8988T (cell line): ENCODE measurements at regions not wholly inside any gene's neighbourhood (a gene's known extent, or its start where the extent isn't known, plus 50 kb on each side); places are given as distances from the start of the nearest gene placed in this dataset.
"Not testable (repeated sequence)": the region's sequence is repeated elsewhere in the genome, so short reads cannot be mapped to it uniquely, and the experiment has no call there.

ENCODE experiments used
- DNase-seq: peaks from one replicate; pipeline ENCODE4 v3.0.0; 2011

- DNase-seq, result no peak
Measured at GRCh38 chr3:127520993-127521392, 69.5 kb downstream of the TPRA1 start.

GRCh38 chr3:127518456-127519081 is 72.0 kb downstream of the TPRA1 start:
- DNase-seq, result no peak

GRCh38 chr3:127512256-127512655 is 78.3 kb downstream of the TPRA1 start:
- no peak for DNase-seq

- no peak for DNase-seq
Measured at GRCh38 chr3:127501177-127501576, 89.4 kb downstream of the TPRA1 start.

- no peak for DNase-seq
Measured at GRCh38 chr3:127497676-127498075, 92.9 kb downstream of the TPRA1 start.

- no peak for DNase-seq
Measured at GRCh38 chr3:127497166-127497565, 93.4 kb downstream of the TPRA1 start.

GRCh38 chr3:127495821-127496655 is 94.5 kb downstream of the TPRA1 start:
- DNase-seq, result no peak

GRCh38 chr3:127493924-127494646 is 96.4 kb downstream of the TPRA1 start:
- DNase-seq, result no peak

GRCh38 chr3:127492426-127492825 is 98.1 kb downstream of the TPRA1 start:
- DNase-seq, result no peak

GRCh38 chr3:127491909-127492308 is 98.6 kb downstream of the TPRA1 start:
- no peak for DNase-seq

GRCh38 chr3:127491323-127491722 is 99.2 kb downstream of the TPRA1 start:
- no peak for DNase-seq

- not testable (repeated sequence) for DNase-seq
Measured at GRCh38 chr3:127491024-127491305, 99.6 kb downstream of the TPRA1 start.

GRCh38 chr3:127490271-127491023 is 100.1 kb downstream of the TPRA1 start:
- no peak for DNase-seq

- no peak for DNase-seq
Measured at GRCh38 chr3:127489357-127489756, 101.2 kb downstream of the TPRA1 start.

GRCh38 chr3:127488740-127489139 is 101.8 kb downstream of the TPRA1 start:
- no peak for DNase-seq

GRCh38 chr3:127488141-127488672 is 102.3 kb downstream of the TPRA1 start:
- DNase-seq, result no peak

- DNase-seq, result no peak
Measured at GRCh38 chr3:127487196-127487595, 103.3 kb downstream of the TPRA1 start.

- no peak for DNase-seq
Measured at GRCh38 chr3:127486321-127486944, 104.1 kb downstream of the TPRA1 start.

GRCh38 chr3:127485396-127486170 is 105.0 kb downstream of the TPRA1 start:
- no peak for DNase-seq

- no peak for DNase-seq
Measured at GRCh38 chr3:127484601-127485388, 105.7 kb downstream of the TPRA1 start.
